K562 (cell line): ENCODE measurements at regions not wholly inside any gene's neighbourhood (a gene's known extent, or its start where the extent isn't known, plus 50 kb on each side); places are given as distances from the start of the nearest gene placed in this dataset.
A peak's percentile ranks its signal among the peaks of the same experiment; 100 is the strongest.

Experiments
- ATAC-seq: fragments of 200-7000 bp; cut with Tn5 transposase; 3 replicates; pipeline ENCODE4 v1.9.1; 2020; ENCODE audit warnings: moderate library complexity
- BruUV-seq: library from RNA; stranded (reverse); fragments of 400-500 nt; replicated peaks from 2 replicates; lab custom pipeline; 2021; lab: Mats Ljungman, UMichigan
- CTCF ChIA-PET: fragments of 300-600 bp; formaldehyde crosslinking; extraction: SDS; loops from one replicate; lab custom pipeline; 2021; ENCODE audit warnings: low intra/inter-chr PET ratio; lab: Yijun Ruan, JAX
- POLR2A ChIA-PET: fragments of 300-600, 350-650 bp; sonication (Branson Sonifier 250); formaldehyde crosslinking; extraction: SDS; loops from one replicate; lab custom pipeline; 2021; ENCODE audit warnings: antibody characterized with exemption, inconsistent platforms; lab: Yijun Ruan, JAX
- DNase-seq, 4 experiments: peaks; one replicate each; pipeline versions ENCODE4 v3.0.0 to v3.0.0-alpha.2; 2011 to 2018; ENCODE audit warnings: low spot score in 3 of 4, mixed read lengths in 3 of 4; ENCODE audit errors: extremely low read depth in 1 of 4
- FAIRE-seq: peaks from 2 replicates; lab custom pipeline; 2011; peaks lifted over from hg19 to GRCh38; lab: Jason Lieb, UNC
- H2AFZ ChIP-seq: 2 replicates; pipeline ENCODE4 v1.6.0; 2011; ENCODE audit warnings: low read depth, low read length, control low read depth, inconsistent platforms
- H3K27ac ChIP-seq: fragments of 200-600 bp; 3 replicates; pipeline ENCODE4 v1.8.0; 2011; ENCODE audit warnings: low read depth, mild to moderate bottlenecking, control low read depth, inconsistent platforms, low read length, moderate library complexity, mixed read lengths; ENCODE audit errors: extremely low read depth
- H3K27me3 ChIP-seq, 2 experiments: fragments of 300-600 bp in 1 of 2; 2 replicates in 1 of 2; 3 replicates in 1 of 2; pipeline versions ENCODE4 v1.6.0 to v1.8.0; 2011; ENCODE audit warnings: inconsistent platforms in 2 of 2, low read length in 2 of 2, mild to moderate bottlenecking in 1 of 2, mixed read lengths in 1 of 2, moderate library complexity in 1 of 2; ENCODE audit not compliant: control insufficient read depth in 2 of 2, insufficient read depth in 2 of 2
- H3K36me3 ChIP-seq: fragments of 300-600 bp; 3 replicates; pipeline ENCODE4 v1.8.0; 2011; ENCODE audit warnings: mild to moderate bottlenecking, low read length, inconsistent platforms; ENCODE audit not compliant: control insufficient read depth, insufficient read depth
- H3K4me1 ChIP-seq, 2 experiments: fragments of 200-600 bp in 1 of 2; replicated peaks in 1 of 2; 2 replicates in 1 of 2; 3 replicates in 1 of 2; pipeline versions ENCODE4 v1.5.1 to v1.8.0; 2011; ENCODE audit warnings: inconsistent platforms in 2 of 2, low read length in 2 of 2, mild to moderate bottlenecking in 1 of 2, mixed read lengths in 1 of 2, moderate library complexity in 1 of 2; ENCODE audit not compliant: control insufficient read depth in 2 of 2, insufficient read depth in 2 of 2
- H3K4me2 ChIP-seq: 2 replicates; pipeline ENCODE4 v1.6.1; 2011; ENCODE audit warnings: low read length, control low read depth, inconsistent platforms, mixed read lengths; ENCODE audit not compliant: insufficient read depth
- H3K4me3 ChIP-seq: fragments of 200-600 bp; sonication (generic), shearing (Covaris generic); 2 replicates; pipeline ENCODE4 v1.5.1; 2016; ENCODE audit warnings: control low read depth, inconsistent platforms
- H3K79me2 ChIP-seq: fragments of 200-600 bp; 3 replicates; pipeline ENCODE4 v1.8.0; 2011; ENCODE audit warnings: low read length, inconsistent platforms; ENCODE audit not compliant: control insufficient read depth, insufficient read depth
- H3K9ac ChIP-seq, 2 experiments: 2 replicates each; pipeline versions ENCODE4 v1.6.0 to v1.6.1; 2011; ENCODE audit warnings: low read depth in 2 of 2, low read length in 2 of 2, control low read depth in 1 of 2, inconsistent platforms in 1 of 2, mild to moderate bottlenecking in 1 of 2, mixed read lengths in 1 of 2; ENCODE audit not compliant: insufficient read depth in 1 of 2
- H3K9me1 ChIP-seq: one replicate; pipeline ENCODE4 v1.6.0; 2011; ENCODE audit warnings: inconsistent platforms, mild to moderate bottlenecking, low read length, moderate library complexity; ENCODE audit not compliant: control insufficient read depth, insufficient read depth
- H3K9me3 ChIP-seq: replicated peaks from 2 replicates; pipeline ENCODE4 v1.5.1; 2011; ENCODE audit warnings: low read depth, low read length, inconsistent platforms; ENCODE audit not compliant: control insufficient read depth, insufficient read depth
- H4K20me1 ChIP-seq: replicated peaks from 2 replicates; pipeline ENCODE4 v1.6.1; 2011; ENCODE audit warnings: low read length, inconsistent platforms, mixed read lengths; ENCODE audit not compliant: control insufficient read depth, insufficient read depth
- ARID1B ChIP-seq: fragments of 450-650 bp; IDR thresholded peaks from 2 replicates; pipeline ENCODE4 v1.6.1; 2016; ENCODE audit warnings: antibody characterized with exemption, mild to moderate bottlenecking, inconsistent platforms
- GABPA ChIP-seq: fragments of 200-800 bp; sonication (Bioruptor generic); conservative IDR thresholded peaks from 2 replicates; pipeline ENCODE4 v1.6.1; 2016; ENCODE audit warnings: low read depth, missing genetic modification characterization, missing compliant biosample characterization
- KLF10 ChIP-seq: fragments of 250-450 bp; sonication (Bioruptor Pico); IDR thresholded peaks from 2 replicates; pipeline ENCODE4 v1.6.1; 2021; ENCODE audit warnings: matching md5 sums
- MYC ChIP-seq, 2 experiments: fragments of 250-450 bp in 1 of 2; sonication (Bioruptor Pico) in 1 of 2; IDR thresholded peaks; 2 replicates each; pipeline versions ENCODE4 v1.5.1 to v1.6.1; 2012 to 2021; ENCODE audit warnings: low read depth in 2 of 2, borderline replicate concordance in 1 of 2, improper control_type of control experiment in 1 of 2, low read length in 1 of 2, mild to moderate bottlenecking in 1 of 2, moderate library complexity in 1 of 2
- SREBF1 ChIP-seq: fragments of 150-350 bp; IDR thresholded peaks from 2 replicates; pipeline ENCODE4 v1.6.1; 2014; ENCODE audit warnings: antibody characterized with exemption, low read depth, low read length, borderline replicate concordance
- TAL1 ChIP-seq: fragments of 450-650 bp; IDR thresholded peaks from 2 replicates; pipeline ENCODE4 v1.6.1; 2016; ENCODE audit warnings: mild to moderate bottlenecking
- WGBS: fragments of 100-300 bp; shearing (Covaris generic); methylation state at CpG from one replicate; pipeline ENCODE4 v1.1.6; 2016; ENCODE audit warnings: low coverage, mixed read lengths; ENCODE audit not compliant: insufficient coverage; ENCODE audit errors: missing lambda C conversion rate; 5-methylcytosine and 5-hydroxymethylcytosine counted together
- in situ Hi-C: fragments of 300-500 bp; cut with MboI; formaldehyde crosslinking; loops from 4 replicates; pipeline ENCODE4 v1.15.0; 2018; ENCODE audit warnings: inconsistent platforms, mixed read lengths
- intact Hi-C: fragments of 100-400 bp; cut with micrococcal nuclease; formaldehyde crosslinking; loops from 2 replicates; pipeline ENCODE4 v1.14.2; 2022
- TF ChIP-seq, protein P1 (sequence below): fragments of 450-650 bp; IDR thresholded peaks from 2 replicates; pipeline ENCODE4 v1.6.1; 2016; ENCODE audit warnings: mild to moderate bottlenecking, moderate library complexity
- TF ChIP-seq, protein P2 (sequence below), 2 experiments: fragments of 450-650 bp; IDR thresholded peaks; 2 replicates each; pipeline ENCODE4 v1.6.1; 2016
- TF ChIP-seq, protein P3 (sequence below): fragments of 450-650 bp; IDR thresholded peaks from 2 replicates; pipeline ENCODE4 v1.6.1; 2016; ENCODE audit warnings: low read depth, mild to moderate bottlenecking, moderate library complexity

DNA sequence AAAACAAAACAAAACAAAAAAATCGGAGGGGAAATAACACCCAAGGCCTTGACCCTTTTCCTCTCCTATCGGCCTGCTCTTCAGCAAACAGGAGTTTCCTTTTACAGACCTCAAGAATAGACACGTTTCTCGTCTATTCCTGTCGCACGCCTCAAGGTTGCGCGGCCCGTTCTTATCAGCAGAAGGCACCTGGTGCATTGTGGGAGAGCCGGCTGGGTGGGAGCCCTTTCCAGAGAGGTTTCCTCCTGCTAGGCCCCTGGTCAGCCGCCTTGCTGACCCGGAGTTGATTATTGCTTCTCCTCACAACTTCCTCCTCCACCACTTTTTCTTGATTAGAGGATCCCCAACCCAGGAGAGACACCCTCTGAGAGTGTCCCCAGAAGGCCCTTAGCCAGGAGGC is 497.3 kb downstream of the MIAT start:
- DNase-seq (peak; percentile 28 to 59 (median 38)), ATAC-seq (peak; percentile 84), FAIRE-seq (no peak)
- in situ Hi-C loops = no loop called here
- ChIA-PET POLR2A (no interaction called here), CTCF (no interaction called here)
- Histone ChIP-seq H3K36me3 (no peaks in the 10 kb centered on the region), H2AFZ (no peak overlapping the region), H3K9me1 (no peaks in the 10 kb centered on the region), H4K20me1 (no peaks in the 10 kb centered on the region), H3K4me3 (no peak overlapping the region), H3K79me2 (no peaks in the 10 kb centered on the region), H3K9me3 (no peaks in the 10 kb centered on the region), H3K27me3 (peaks cover 0 to 6% of the 10 kb centered on the region in 2 experiments; a peak in 1 of 5 replicates), H3K4me1 (no peaks in the 10 kb centered on the region; a peak in 1 of 5 replicates), H3K4me2 (peak overlapping the region; percentile 32; the same call in 1 of the 2 replicates), H3K9ac (no peak overlapping the region), H3K27ac (no peak overlapping the region)
- no TSS peak for BruUV-seq
- WGBS = under 1% methylated on average over 10 of the region's 12 CpGs
- intact Hi-C loops = no loop called here
- TF ChIP-seq SREBF1 (no peak), GABPA (tag) (peak; percentile 62), TAL1 (peak; percentile 27; the same call in 1 of the 2 replicates), ARID1B (peak; percentile 48), KLF10 (CRISPR knock-in tag) (no peak), MYC (IDR thresholded peaks at IDR 0.05; ENCODE audit: low read depth, low read length) (peak; percentile 27; the same call in 1 of the 2 replicates), MYC (CRISPR knock-in tag; IDR thresholded peaks at IDR 0.05; ENCODE audit: borderline replicate concordance, low read depth) (no peak)
- TF ChIP-seq, protein P1, sequence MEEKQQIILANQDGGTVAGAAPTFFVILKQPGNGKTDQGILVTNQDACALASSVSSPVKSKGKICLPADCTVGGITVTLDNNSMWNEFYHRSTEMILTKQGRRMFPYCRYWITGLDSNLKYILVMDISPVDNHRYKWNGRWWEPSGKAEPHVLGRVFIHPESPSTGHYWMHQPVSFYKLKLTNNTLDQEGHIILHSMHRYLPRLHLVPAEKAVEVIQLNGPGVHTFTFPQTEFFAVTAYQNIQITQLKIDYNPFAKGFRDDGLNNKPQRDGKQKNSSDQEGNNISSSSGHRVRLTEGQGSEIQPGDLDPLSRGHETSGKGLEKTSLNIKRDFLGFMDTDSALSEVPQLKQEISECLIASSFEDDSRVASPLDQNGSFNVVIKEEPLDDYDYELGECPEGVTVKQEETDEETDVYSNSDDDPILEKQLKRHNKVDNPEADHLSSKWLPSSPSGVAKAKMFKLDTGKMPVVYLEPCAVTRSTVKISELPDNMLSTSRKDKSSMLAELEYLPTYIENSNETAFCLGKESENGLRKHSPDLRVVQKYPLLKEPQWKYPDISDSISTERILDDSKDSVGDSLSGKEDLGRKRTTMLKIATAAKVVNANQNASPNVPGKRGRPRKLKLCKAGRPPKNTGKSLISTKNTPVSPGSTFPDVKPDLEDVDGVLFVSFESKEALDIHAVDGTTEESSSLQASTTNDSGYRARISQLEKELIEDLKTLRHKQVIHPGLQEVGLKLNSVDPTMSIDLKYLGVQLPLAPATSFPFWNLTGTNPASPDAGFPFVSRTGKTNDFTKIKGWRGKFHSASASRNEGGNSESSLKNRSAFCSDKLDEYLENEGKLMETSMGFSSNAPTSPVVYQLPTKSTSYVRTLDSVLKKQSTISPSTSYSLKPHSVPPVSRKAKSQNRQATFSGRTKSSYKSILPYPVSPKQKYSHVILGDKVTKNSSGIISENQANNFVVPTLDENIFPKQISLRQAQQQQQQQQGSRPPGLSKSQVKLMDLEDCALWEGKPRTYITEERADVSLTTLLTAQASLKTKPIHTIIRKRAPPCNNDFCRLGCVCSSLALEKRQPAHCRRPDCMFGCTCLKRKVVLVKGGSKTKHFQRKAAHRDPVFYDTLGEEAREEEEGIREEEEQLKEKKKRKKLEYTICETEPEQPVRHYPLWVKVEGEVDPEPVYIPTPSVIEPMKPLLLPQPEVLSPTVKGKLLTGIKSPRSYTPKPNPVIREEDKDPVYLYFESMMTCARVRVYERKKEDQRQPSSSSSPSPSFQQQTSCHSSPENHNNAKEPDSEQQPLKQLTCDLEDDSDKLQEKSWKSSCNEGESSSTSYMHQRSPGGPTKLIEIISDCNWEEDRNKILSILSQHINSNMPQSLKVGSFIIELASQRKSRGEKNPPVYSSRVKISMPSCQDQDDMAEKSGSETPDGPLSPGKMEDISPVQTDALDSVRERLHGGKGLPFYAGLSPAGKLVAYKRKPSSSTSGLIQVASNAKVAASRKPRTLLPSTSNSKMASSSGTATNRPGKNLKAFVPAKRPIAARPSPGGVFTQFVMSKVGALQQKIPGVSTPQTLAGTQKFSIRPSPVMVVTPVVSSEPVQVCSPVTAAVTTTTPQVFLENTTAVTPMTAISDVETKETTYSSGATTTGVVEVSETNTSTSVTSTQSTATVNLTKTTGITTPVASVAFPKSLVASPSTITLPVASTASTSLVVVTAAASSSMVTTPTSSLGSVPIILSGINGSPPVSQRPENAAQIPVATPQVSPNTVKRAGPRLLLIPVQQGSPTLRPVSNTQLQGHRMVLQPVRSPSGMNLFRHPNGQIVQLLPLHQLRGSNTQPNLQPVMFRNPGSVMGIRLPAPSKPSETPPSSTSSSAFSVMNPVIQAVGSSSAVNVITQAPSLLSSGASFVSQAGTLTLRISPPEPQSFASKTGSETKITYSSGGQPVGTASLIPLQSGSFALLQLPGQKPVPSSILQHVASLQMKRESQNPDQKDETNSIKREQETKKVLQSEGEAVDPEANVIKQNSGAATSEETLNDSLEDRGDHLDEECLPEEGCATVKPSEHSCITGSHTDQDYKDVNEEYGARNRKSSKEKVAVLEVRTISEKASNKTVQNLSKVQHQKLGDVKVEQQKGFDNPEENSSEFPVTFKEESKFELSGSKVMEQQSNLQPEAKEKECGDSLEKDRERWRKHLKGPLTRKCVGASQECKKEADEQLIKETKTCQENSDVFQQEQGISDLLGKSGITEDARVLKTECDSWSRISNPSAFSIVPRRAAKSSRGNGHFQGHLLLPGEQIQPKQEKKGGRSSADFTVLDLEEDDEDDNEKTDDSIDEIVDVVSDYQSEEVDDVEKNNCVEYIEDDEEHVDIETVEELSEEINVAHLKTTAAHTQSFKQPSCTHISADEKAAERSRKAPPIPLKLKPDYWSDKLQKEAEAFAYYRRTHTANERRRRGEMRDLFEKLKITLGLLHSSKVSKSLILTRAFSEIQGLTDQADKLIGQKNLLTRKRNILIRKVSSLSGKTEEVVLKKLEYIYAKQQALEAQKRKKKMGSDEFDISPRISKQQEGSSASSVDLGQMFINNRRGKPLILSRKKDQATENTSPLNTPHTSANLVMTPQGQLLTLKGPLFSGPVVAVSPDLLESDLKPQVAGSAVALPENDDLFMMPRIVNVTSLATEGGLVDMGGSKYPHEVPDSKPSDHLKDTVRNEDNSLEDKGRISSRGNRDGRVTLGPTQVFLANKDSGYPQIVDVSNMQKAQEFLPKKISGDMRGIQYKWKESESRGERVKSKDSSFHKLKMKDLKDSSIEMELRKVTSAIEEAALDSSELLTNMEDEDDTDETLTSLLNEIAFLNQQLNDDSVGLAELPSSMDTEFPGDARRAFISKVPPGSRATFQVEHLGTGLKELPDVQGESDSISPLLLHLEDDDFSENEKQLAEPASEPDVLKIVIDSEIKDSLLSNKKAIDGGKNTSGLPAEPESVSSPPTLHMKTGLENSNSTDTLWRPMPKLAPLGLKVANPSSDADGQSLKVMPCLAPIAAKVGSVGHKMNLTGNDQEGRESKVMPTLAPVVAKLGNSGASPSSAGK = peak; percentile 86
- TF ChIP-seq, protein P2, sequence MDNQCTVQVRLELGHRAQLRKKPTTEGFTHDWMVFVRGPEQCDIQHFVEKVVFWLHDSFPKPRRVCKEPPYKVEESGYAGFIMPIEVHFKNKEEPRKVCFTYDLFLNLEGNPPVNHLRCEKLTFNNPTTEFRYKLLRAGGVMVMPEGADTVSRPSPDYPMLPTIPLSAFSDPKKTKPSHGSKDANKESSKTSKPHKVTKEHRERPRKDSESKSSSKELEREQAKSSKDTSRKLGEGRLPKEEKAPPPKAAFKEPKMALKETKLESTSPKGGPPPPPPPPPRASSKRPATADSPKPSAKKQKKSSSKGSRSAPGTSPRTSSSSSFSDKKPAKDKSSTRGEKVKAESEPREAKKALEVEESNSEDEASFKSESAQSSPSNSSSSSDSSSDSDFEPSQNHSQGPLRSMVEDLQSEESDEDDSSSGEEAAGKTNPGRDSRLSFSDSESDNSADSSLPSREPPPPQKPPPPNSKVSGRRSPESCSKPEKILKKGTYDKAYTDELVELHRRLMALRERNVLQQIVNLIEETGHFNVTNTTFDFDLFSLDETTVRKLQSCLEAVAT (IDR thresholded peaks at IDR 0.05) = no peak
- TF ChIP-seq, protein P3, sequence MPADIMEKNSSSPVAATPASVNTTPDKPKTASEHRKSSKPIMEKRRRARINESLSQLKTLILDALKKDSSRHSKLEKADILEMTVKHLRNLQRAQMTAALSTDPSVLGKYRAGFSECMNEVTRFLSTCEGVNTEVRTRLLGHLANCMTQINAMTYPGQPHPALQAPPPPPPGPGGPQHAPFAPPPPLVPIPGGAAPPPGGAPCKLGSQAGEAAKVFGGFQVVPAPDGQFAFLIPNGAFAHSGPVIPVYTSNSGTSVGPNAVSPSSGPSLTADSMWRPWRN = 0 out of 2 replicates have a peak, but pooled peaks have one; percentile 44
